ENCODE measurements at regions not wholly inside any gene's neighbourhood (a gene's known extent, or its start where the extent isn't known, plus 50 kb on each side); places are given as distances from the start of the nearest gene placed in this dataset.

DNA sequence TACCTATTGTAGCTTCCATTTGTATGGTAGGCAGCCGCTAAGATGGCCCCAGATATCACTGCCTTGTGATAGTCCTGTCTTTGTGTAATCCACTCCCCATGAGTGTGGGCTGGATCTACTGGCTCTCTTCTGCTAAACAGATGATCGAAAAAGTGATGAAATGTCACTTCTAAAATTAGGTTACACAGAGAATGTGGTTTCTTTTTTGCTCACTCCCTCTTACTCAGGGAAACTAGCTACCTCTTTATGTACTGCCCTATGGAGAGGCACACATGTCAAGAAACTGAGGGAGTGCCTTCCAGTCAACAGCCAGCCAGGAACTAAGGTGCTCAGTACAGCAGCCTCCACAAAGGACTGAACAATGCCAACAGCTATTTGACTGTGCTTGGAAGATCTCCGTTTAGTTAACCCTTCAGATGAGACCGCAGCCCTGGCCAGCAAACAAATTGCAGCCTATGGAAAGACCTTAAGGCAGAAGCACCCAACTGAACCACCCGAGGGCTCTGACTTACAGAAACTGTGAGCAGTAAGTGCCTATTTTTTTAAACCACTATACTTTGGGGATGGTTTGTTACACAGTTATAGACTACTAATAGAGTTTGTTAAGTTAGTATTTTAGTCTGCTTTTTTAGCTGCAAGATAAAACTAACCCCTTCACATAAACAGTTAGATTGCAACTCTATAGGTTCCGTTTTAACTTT lies 113.2 kb upstream of the MAF start:
- TF ChIP-seq, protein P1, sequence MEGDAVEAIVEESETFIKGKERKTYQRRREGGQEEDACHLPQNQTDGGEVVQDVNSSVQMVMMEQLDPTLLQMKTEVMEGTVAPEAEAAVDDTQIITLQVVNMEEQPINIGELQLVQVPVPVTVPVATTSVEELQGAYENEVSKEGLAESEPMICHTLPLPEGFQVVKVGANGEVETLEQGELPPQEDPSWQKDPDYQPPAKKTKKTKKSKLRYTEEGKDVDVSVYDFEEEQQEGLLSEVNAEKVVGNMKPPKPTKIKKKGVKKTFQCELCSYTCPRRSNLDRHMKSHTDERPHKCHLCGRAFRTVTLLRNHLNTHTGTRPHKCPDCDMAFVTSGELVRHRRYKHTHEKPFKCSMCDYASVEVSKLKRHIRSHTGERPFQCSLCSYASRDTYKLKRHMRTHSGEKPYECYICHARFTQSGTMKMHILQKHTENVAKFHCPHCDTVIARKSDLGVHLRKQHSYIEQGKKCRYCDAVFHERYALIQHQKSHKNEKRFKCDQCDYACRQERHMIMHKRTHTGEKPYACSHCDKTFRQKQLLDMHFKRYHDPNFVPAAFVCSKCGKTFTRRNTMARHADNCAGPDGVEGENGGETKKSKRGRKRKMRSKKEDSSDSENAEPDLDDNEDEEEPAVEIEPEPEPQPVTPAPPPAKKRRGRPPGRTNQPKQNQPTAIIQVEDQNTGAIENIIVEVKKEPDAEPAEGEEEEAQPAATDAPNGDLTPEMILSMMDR (IDR thresholded peaks at IDR 0.05; ENCODE audit: insufficient read depth, low read length, poor library complexity, severe bottlenecking), result no peak
- TF ChIP-seq EZH2phosphoT487 (conservative IDR thresholded peaks at IDR 0.05; ENCODE audit: low read length), result no peak

All from SU-DHL-6 (cell line).